ENCODE measurements at regions not wholly inside any gene's neighbourhood (a gene's known extent, or its start where the extent isn't known, plus 50 kb on each side); places are given as distances from the start of the nearest gene placed in this dataset.

GRCh38 chr10:61844116-61844822 is 57.2 kb upstream of the ARID5B start:
- H3K36me3 ChIP-seq (ENCODE audit: control insufficient read depth, insufficient read depth, low read length, severe bottlenecking): no peaks in the 10 kb centered on the region
- H3K9ac ChIP-seq (ENCODE audit: low read length): no peak overlapping the region
- no peak for DNase-seq (ENCODE audit: low read depth)
- H3K9me3 ChIP-seq (ENCODE audit: control insufficient read depth, low read length): no peaks in the 10 kb centered on the region
- H3K4me1 ChIP-seq (ENCODE audit: control insufficient read depth, insufficient read depth, low read length): no peaks in the 10 kb centered on the region
- no peak overlapping the region for H3K4me3 ChIP-seq (ENCODE audit: low read length)
- no peaks in the 10 kb centered on the region for H3K27me3 ChIP-seq (replicated peaks; ENCODE audit: control insufficient read depth, insufficient read depth, low read length)

- Histone ChIP-seq H3K9ac (ENCODE audit: low read length) (no peak overlapping the region), H3K9me3 (ENCODE audit: control insufficient read depth, low read length) (no peaks in the 10 kb centered on the region), H3K27me3 (replicated peaks; ENCODE audit: control insufficient read depth, insufficient read depth, low read length) (no peaks in the 10 kb centered on the region), H3K36me3 (ENCODE audit: control insufficient read depth, insufficient read depth, low read length, severe bottlenecking) (no peaks in the 10 kb centered on the region), H3K4me3 (ENCODE audit: low read length) (no peak overlapping the region), H3K4me1 (ENCODE audit: control insufficient read depth, insufficient read depth, low read length) (no peaks in the 10 kb centered on the region)
- DNase-seq (ENCODE audit: low read depth): no peak
These were observed 56.1 kb upstream of the ARID5B start for GRCh38 chr10:61845196-61845949.

GRCh38 chr10:61845950-61846268 is 55.6 kb upstream of the ARID5B start:
- no peak for DNase-seq (ENCODE audit: low read depth)
- Histone ChIP-seq H3K4me1 (ENCODE audit: control insufficient read depth, insufficient read depth, low read length) (no peaks in the 10 kb centered on the region), H3K9me3 (ENCODE audit: control insufficient read depth, low read length) (no peaks in the 10 kb centered on the region), H3K9ac (ENCODE audit: low read length) (no peak overlapping the region), H3K36me3 (ENCODE audit: control insufficient read depth, insufficient read depth, low read length, severe bottlenecking) (no peaks in the 10 kb centered on the region), H3K27me3 (replicated peaks; ENCODE audit: control insufficient read depth, insufficient read depth, low read length) (no peaks in the 10 kb centered on the region), H3K4me3 (ENCODE audit: low read length) (no peak overlapping the region)

- Histone ChIP-seq H3K9ac (ENCODE audit: low read length) (no peak overlapping the region), H3K4me1 (ENCODE audit: control insufficient read depth, insufficient read depth, low read length) (no peaks in the 10 kb centered on the region), H3K36me3 (ENCODE audit: control insufficient read depth, insufficient read depth, low read length, severe bottlenecking) (no peaks in the 10 kb centered on the region), H3K27me3 (replicated peaks; ENCODE audit: control insufficient read depth, insufficient read depth, low read length) (no peaks in the 10 kb centered on the region), H3K9me3 (ENCODE audit: control insufficient read depth, low read length) (no peaks in the 10 kb centered on the region), H3K4me3 (ENCODE audit: low read length) (no peak overlapping the region)
- DNase-seq (ENCODE audit: low read depth): no peak
These were observed 55.0 kb upstream of the ARID5B start for GRCh38 chr10:61846370-61847031.

GRCh38 chr10:61847087-61847486 is 54.4 kb upstream of the ARID5B start:
- DNase-seq (ENCODE audit: low read depth): peak; percentile 13
- H3K4me3 ChIP-seq (ENCODE audit: low read length): no peak overlapping the region
- H3K4me1 ChIP-seq (ENCODE audit: control insufficient read depth, insufficient read depth, low read length): no peaks in the 10 kb centered on the region
- H3K36me3 ChIP-seq (ENCODE audit: control insufficient read depth, insufficient read depth, low read length, severe bottlenecking): no peaks in the 10 kb centered on the region
- no peak overlapping the region for H3K9ac ChIP-seq (ENCODE audit: low read length)
- no peaks in the 10 kb centered on the region for H3K9me3 ChIP-seq (ENCODE audit: control insufficient read depth, low read length)
- H3K27me3 ChIP-seq (replicated peaks; ENCODE audit: control insufficient read depth, insufficient read depth, low read length): no peaks in the 10 kb centered on the region

GRCh38 chr10:61847640-61848039 is 53.9 kb upstream of the ARID5B start:
- H3K9ac ChIP-seq (ENCODE audit: low read length): no peak overlapping the region
- no peak overlapping the region for H3K4me3 ChIP-seq (ENCODE audit: low read length)
- no peaks in the 10 kb centered on the region for H3K36me3 ChIP-seq (ENCODE audit: control insufficient read depth, insufficient read depth, low read length, severe bottlenecking)
- no peaks in the 10 kb centered on the region for H3K9me3 ChIP-seq (ENCODE audit: control insufficient read depth, low read length)
- no peaks in the 10 kb centered on the region for H3K4me1 ChIP-seq (ENCODE audit: control insufficient read depth, insufficient read depth, low read length)
- peak; percentile 23 for DNase-seq (ENCODE audit: low read depth)
- no peaks in the 10 kb centered on the region for H3K27me3 ChIP-seq (replicated peaks; ENCODE audit: control insufficient read depth, insufficient read depth, low read length)

- Histone ChIP-seq H3K36me3 (ENCODE audit: control insufficient read depth, insufficient read depth, low read length, severe bottlenecking) (no peaks in the 10 kb centered on the region), H3K9me3 (ENCODE audit: control insufficient read depth, low read length) (no peaks in the 10 kb centered on the region), H3K4me3 (ENCODE audit: low read length) (no peak overlapping the region), H3K27me3 (replicated peaks; ENCODE audit: control insufficient read depth, insufficient read depth, low read length) (no peaks in the 10 kb centered on the region), H3K4me1 (ENCODE audit: control insufficient read depth, insufficient read depth, low read length) (no peaks in the 10 kb centered on the region), H3K9ac (ENCODE audit: low read length) (no peak overlapping the region)
- no peak for DNase-seq (ENCODE audit: low read depth)
These were observed 51.1 kb upstream of the ARID5B start for GRCh38 chr10:61850376-61850775.

Data from adipocyte (in vitro differentiated cells).